Peyer's patch (tissue), 4 donors: ENCODE measurements at regions not wholly inside any gene's neighbourhood (a gene's known extent, or its start where the extent isn't known, plus 50 kb on each side); places are given as distances from the start of the nearest gene placed in this dataset.

Source experiments
- DNase-seq, 3 donors: peaks; one replicate each; pipeline ENCODE4 v3.0.0-alpha.2; 2017 to 2019
- H3K27ac ChIP-seq, 4 donors: fragments of 200-600 bp; sonication (generic); one replicate each; pipeline ENCODE4 v1.5.1; 2016 to 2019
- H3K27me3 ChIP-seq, 2 donors: fragments of 200-600 bp; sonication (generic); one replicate each; pipeline ENCODE4 v1.5.1; 2019
- H3K36me3 ChIP-seq, 3 donors: fragments of 200-600 bp; sonication (generic); one replicate each; pipeline ENCODE4 v1.5.1; 2016 to 2019
- H3K4me1 ChIP-seq, 4 donors: fragments of 200-600 bp; sonication (generic); one replicate each; pipeline ENCODE4 v1.5.1; 2016 to 2019
- H3K4me3 ChIP-seq, 4 donors: fragments of 200-600 bp; sonication (generic); 1 replicate in 3 of 4; 2 replicates in 1 of 4; pipeline ENCODE4 v1.5.1; 2016 to 2019; ENCODE audit warnings: mild to moderate bottlenecking in 1 of 4
- H3K9me3 ChIP-seq, 4 donors: fragments of 200-600 bp; sonication (generic); one replicate each; pipeline ENCODE4 v1.5.1; 2016 to 2019; ENCODE audit warnings: mild to moderate bottlenecking in 1 of 4
- POLR2A ChIP-seq, 2 donors: fragments of 450-650 bp; IDR thresholded peaks; one replicate each; pipeline ENCODE4 v1.5.1; 2017; ENCODE audit warnings: antibody characterized with exemption in 2 of 2, mild to moderate bottlenecking in 2 of 2, moderate library complexity in 2 of 2
- TF ChIP-seq, protein P1 (sequence below), 6 experiments: fragments of 450-650 bp in 4 of 6; fragments of 200-600 bp in 2 of 6; sonication (generic) in 1 of 6; IDR thresholded peaks; one replicate each; pipeline ENCODE4 v1.5.1; 2017 to 2019; ENCODE audit warnings: antibody characterized with exemption in 6 of 6, mild to moderate bottlenecking in 3 of 6, moderate library complexity in 1 of 6

DNA sequence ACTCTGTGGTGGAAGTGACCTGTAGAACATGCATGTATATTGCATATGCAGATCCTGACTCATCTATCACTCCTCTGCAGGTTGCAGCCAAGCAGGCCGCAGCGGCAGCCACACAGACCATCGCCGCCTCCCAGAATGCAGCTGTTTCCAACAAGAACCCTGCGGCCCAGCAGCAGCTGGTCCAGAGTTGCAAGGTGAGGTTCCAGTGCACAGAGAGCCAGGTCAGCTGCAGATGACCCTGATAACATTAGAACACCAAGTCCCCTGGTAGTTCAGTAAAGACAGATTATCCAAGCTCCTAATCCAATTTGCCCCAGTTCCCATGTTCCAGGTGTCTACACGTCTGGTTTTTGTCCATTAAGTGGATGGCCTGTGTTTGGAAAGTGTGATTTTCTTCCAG lies 325.1 kb upstream of the TPM1 start:
- no peak overlapping the region for H3K27ac ChIP-seq
- no peak for DNase-seq
- no peak overlapping the region for H3K4me3 ChIP-seq
- no peaks in the 10 kb centered on the region for H3K27me3 ChIP-seq
- no peaks in the 10 kb centered on the region for H3K9me3 ChIP-seq
- TF ChIP-seq, protein P1, sequence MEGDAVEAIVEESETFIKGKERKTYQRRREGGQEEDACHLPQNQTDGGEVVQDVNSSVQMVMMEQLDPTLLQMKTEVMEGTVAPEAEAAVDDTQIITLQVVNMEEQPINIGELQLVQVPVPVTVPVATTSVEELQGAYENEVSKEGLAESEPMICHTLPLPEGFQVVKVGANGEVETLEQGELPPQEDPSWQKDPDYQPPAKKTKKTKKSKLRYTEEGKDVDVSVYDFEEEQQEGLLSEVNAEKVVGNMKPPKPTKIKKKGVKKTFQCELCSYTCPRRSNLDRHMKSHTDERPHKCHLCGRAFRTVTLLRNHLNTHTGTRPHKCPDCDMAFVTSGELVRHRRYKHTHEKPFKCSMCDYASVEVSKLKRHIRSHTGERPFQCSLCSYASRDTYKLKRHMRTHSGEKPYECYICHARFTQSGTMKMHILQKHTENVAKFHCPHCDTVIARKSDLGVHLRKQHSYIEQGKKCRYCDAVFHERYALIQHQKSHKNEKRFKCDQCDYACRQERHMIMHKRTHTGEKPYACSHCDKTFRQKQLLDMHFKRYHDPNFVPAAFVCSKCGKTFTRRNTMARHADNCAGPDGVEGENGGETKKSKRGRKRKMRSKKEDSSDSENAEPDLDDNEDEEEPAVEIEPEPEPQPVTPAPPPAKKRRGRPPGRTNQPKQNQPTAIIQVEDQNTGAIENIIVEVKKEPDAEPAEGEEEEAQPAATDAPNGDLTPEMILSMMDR (IDR thresholded peaks at IDR 0.05): no peak
- TF ChIP-seq POLR2A (IDR thresholded peaks at IDR 0.05): no peak
- H3K36me3 ChIP-seq: peaks cover 0 to 43% (median 0%) of the 10 kb centered on the region in 3 donors
- no peaks in the 10 kb centered on the region for H3K4me1 ChIP-seq

DNA sequence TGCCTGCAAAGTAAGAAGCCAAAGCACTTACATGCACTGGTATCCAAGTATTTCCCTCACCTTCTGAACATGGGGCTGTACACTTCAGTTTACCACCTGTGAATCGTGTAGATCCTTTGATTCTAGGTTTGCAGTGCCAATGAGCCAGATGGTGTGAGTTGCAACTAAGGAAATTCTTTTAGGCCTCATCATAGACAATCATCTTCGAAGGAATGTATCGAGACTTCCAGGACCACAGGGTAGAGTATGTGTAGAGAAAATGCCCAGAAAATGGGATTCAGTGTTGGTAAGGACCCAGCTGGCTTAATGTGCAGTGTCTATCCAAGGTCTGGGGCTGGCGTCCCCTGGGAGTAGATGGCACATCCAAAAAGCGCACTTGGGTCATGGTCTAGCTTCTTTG lies 323.2 kb upstream of the TPM1 start:
- Histone ChIP-seq H3K9me3 (no peaks in the 10 kb centered on the region), H3K36me3 (peaks cover 0 to 50% (median 0%) of the 10 kb centered on the region in 3 donors), H3K4me1 (no peaks in the 10 kb centered on the region), H3K27ac (no peak overlapping the region), H3K27me3 (no peaks in the 10 kb centered on the region), H3K4me3 (no peak overlapping the region)
- DNase-seq: no peak
- TF ChIP-seq, protein P1 (IDR thresholded peaks at IDR 0.05): no peak
- no peak for TF ChIP-seq POLR2A (IDR thresholded peaks at IDR 0.05)

DNA sequence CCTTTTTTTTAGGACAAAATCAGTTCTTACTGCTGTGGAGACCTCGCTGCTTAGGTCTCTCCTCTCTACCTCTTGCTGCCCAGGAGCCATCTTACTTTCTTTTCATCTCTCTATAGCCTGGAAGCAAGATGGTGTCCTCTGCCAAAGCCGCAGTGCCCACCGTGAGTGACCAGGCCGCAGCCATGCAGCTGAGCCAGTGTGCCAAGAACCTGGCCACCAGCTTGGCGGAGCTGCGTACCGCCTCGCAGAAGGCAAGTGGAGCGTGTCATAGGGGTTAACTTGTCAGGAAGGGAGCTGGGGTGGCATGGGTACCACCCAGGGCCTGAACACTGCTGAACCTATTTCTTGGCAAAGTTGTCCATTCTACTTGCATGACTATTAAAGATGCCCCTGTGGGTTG lies 320.3 kb upstream of the TPM1 start:
- no peak for DNase-seq
- Histone ChIP-seq H3K9me3 (no peaks in the 10 kb centered on the region), H3K36me3 (peaks cover 0 to 50% (median 0%) of the 10 kb centered on the region in 3 donors), H3K27me3 (no peaks in the 10 kb centered on the region), H3K27ac (no peak overlapping the region), H3K4me3 (no peak overlapping the region), H3K4me1 (no peaks in the 10 kb centered on the region)
- TF ChIP-seq, protein P1 (IDR thresholded peaks at IDR 0.05): no peak
- TF ChIP-seq POLR2A (IDR thresholded peaks at IDR 0.05): no peak

DNA sequence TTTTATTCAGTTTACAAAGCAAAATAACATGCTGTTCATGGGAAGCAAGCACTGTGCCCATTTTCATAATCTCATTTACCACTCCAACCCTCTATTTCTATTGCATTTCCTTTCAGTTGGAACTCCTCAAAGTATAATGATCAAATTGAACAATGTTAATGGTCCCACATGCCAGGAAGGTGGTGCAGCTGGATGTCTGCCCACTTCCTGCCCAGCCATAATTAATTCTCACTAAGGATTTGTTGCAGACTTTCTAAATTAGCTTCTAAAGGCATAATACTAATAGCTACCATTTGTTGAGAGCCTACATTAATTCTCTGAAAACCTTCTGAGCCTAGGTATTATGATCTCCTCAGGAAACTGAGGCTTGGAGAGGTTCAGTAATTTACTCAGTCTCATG lies 316.1 kb upstream of the TPM1 start:
- TF ChIP-seq POLR2A (IDR thresholded peaks at IDR 0.05): no peak
- TF ChIP-seq, protein P1 (IDR thresholded peaks at IDR 0.05): no peak
- Histone ChIP-seq H3K27ac (no peak overlapping the region), H3K27me3 (no peaks in the 10 kb centered on the region), H3K4me1 (no peaks in the 10 kb centered on the region), H3K9me3 (no peaks in the 10 kb centered on the region), H3K36me3 (peaks cover 0 to 32% (median 0%) of the 10 kb centered on the region in 3 donors), H3K4me3 (no peak overlapping the region)
- no peak for DNase-seq

DNA sequence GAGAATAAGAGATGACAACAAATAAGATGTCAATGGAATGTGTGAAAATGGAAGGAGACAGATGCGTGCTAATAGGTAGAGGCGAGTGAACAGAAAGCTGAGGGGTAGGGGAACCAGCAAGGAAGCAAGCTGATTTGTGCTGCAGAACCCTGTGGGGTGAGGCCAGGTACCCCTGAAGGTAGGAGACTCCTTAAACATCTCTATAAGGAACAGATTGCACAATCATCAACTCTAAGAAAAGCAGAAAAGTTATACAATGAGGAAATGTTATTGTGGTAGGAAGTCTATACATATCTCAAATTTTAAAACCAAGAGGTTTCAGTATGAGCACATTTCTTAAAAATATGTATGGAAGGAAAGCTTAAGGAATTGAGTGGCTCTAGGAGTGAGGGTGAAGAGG lies 315.0 kb upstream of the TPM1 start:
- H3K36me3 ChIP-seq: peaks cover 0 to 28% (median 0%) of the 10 kb centered on the region in 3 donors

More for the DNA sequence above, 315.0 kb upstream of the TPM1 start:
- H3K9me3 ChIP-seq: no peaks in the 10 kb centered on the region
- H3K27me3 ChIP-seq: no peaks in the 10 kb centered on the region
- TF ChIP-seq, protein P1 (IDR thresholded peaks at IDR 0.05): no peak
- no peak overlapping the region for H3K4me3 ChIP-seq
- no peaks in the 10 kb centered on the region for H3K4me1 ChIP-seq
- DNase-seq: no peak
- no peak overlapping the region for H3K27ac ChIP-seq
